ENCODE measurements at regions not wholly inside any gene's neighbourhood (a gene's known extent, or its start where the extent isn't known, plus 50 kb on each side); places are given as distances from the start of the nearest gene placed in this dataset.
A peak's percentile ranks its signal among the peaks of the same experiment; 100 is the strongest.

DNA sequence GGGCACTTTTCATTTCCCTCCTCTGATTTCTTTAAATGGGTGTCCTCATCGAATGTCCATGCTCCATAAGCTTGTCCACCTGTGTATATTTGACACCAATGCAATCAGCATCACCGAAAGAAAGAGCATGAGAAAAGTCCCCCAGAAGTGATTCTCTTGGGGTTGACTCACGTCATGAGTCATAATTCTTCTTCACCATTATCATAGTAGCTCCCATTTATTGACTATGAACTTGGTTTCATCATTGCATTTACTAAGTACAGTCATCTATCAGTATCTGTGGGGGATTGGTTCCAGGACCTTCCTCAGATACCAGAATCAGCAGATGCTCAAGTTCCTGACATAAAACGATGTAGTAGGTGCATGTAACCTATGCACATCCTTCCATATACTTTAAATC lies 372.5 kb upstream of the CFAP20DC start:
- FAIRE-seq = no peak
- TF ChIP-seq POLR2A (IDR thresholded peaks at IDR 0.05; ENCODE audit: low read depth, low read length) = no peak
- DNase-seq (ENCODE audit: insufficient read length) = no peak

DNA sequence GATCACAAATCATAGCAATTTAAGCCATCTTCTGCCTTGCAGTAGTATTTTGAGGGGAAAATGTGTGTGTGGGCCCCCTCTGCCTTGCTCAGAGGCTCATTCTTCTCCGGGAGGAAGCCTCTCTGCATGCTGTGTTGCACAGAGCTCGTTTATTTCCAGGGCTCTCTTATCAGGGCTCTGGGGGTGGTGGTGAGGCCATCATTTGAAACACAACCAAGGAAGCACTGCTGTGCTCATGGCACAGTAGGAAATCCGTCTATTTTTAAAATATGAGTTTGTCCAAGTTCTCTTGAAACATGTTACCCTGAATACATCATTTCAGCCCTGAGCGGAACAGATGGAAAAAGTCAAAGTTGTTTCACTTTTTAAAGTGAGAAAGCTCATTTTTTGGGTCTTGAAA lies 369.0 kb upstream of the CFAP20DC start:
- FAIRE-seq (no peak), DNase-seq (ENCODE audit: insufficient read length) (no peak)
- TF ChIP-seq POLR2AphosphoS5 (IDR thresholded peaks at IDR 0.05; ENCODE audit: low read depth, low read length) (no peak), TAF1 (IDR thresholded peaks at IDR 0.05; ENCODE audit: borderline replicate concordance, low read depth, low read length) (no peak), POLR2A (IDR thresholded peaks at IDR 0.05; ENCODE audit: low read depth, low read length) (no peak)

DNA sequence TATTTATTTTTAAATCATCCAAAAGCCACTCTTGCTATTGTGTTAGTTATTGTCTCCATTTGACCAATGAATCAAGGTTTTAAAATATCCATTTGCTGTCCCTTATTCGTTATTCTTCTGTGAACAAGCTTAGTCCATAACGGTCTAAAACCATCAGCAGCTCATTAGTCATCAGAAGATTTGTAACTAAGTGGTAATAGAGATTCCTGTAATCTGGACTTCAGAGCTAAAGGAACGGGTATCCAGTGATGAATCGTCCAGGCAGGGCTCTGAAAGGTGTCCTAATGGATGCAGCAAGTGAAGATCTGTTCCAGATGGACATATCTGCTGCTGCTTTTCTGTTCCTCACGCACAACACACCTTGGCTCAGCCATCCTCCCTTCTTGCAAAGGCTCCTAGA lies 362.7 kb upstream of the CFAP20DC start:
- no peak for FAIRE-seq
- TF ChIP-seq POLR2AphosphoS5 (IDR thresholded peaks at IDR 0.05; ENCODE audit: low read depth, low read length) = no peak
- no peak for TF ChIP-seq POLR2A (IDR thresholded peaks at IDR 0.05; ENCODE audit: low read depth, low read length)
- no peak for TF ChIP-seq TAF1 (IDR thresholded peaks at IDR 0.05; ENCODE audit: borderline replicate concordance, low read depth, low read length)
- no peak for DNase-seq (ENCODE audit: insufficient read length)

- FAIRE-seq (no peak), DNase-seq (ENCODE audit: insufficient read length) (no peak)
- no peak for TF ChIP-seq POLR2AphosphoS5 (IDR thresholded peaks at IDR 0.05; ENCODE audit: low read depth, low read length)
- TF ChIP-seq POLR2A (IDR thresholded peaks at IDR 0.05; ENCODE audit: low read depth, low read length) = no peak
- no peak for TF ChIP-seq TAF1 (IDR thresholded peaks at IDR 0.05; ENCODE audit: borderline replicate concordance, low read depth, low read length)
These were observed 361.9 kb upstream of the CFAP20DC start for GRCh38 chr3:59411694-59412093.

- DNase-seq (ENCODE audit: insufficient read length) (no peak), FAIRE-seq (no peak)
- no peak for TF ChIP-seq POLR2A (IDR thresholded peaks at IDR 0.05; ENCODE audit: low read depth, low read length)
- TF ChIP-seq POLR2AphosphoS5 (IDR thresholded peaks at IDR 0.05; ENCODE audit: low read depth, low read length) = no peak
- TF ChIP-seq TAF1 (IDR thresholded peaks at IDR 0.05; ENCODE audit: borderline replicate concordance, low read depth, low read length) = no peak
These were observed 361.4 kb upstream of the CFAP20DC start for GRCh38 chr3:59411186-59411585.

DNA sequence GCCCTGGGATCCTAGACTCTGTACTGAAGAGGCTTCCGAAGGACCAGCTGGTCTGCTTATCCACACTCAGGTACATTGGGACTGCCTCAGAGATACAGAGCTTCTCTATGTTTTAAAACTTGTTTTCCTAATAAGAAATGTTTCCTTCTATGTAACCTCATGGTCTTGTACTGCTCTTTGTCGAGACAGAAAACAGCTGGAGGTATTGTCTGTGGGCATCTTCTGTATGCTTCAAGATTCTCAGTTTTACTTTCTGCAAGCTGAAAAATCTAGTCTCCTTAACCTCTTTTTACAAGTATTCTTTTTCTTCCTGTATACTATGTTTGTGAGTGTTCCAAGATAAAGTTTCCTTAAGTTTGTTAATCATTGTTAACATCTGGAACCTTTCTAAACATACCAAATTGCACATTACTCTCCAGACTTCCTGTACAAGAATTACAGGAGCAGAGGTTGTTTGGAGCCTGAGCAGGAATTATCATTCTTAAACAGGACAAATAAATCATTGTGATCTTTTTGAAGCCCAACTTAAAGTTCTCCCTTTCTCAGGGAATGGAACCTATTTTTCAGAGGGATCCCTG lies 358.3 kb upstream of the CFAP20DC start:
- TF ChIP-seq POLR2A (IDR thresholded peaks at IDR 0.05; ENCODE audit: low read depth, low read length) = no peak
- TF ChIP-seq POLR2AphosphoS5 (IDR thresholded peaks at IDR 0.05; ENCODE audit: low read depth, low read length) = no peak
- TF ChIP-seq TAF1 (IDR thresholded peaks at IDR 0.05; ENCODE audit: borderline replicate concordance, low read depth, low read length) = no peak
- DNase-seq (ENCODE audit: insufficient read length) = no peak
- FAIRE-seq = no peak

- DNase-seq (ENCODE audit: insufficient read length) (no peak), FAIRE-seq (peak; percentile 42)
- TF ChIP-seq POLR2A (IDR thresholded peaks at IDR 0.05; ENCODE audit: low read depth, low read length) (no peak), TAF1 (IDR thresholded peaks at IDR 0.05; ENCODE audit: borderline replicate concordance, low read depth, low read length) (no peak), POLR2AphosphoS5 (IDR thresholded peaks at IDR 0.05; ENCODE audit: low read depth, low read length) (no peak)
These were observed 357.6 kb upstream of the CFAP20DC start for GRCh38 chr3:59407425-59407824.

- no peak for DNase-seq (ENCODE audit: insufficient read length)
- no peak for TF ChIP-seq POLR2AphosphoS5 (IDR thresholded peaks at IDR 0.05; ENCODE audit: low read depth, low read length)
- TF ChIP-seq TAF1 (IDR thresholded peaks at IDR 0.05; ENCODE audit: borderline replicate concordance, low read depth, low read length) = no peak
- no peak for TF ChIP-seq POLR2A (IDR thresholded peaks at IDR 0.05; ENCODE audit: low read depth, low read length)
- FAIRE-seq = peak; percentile 44
These were observed 357.1 kb upstream of the CFAP20DC start for GRCh38 chr3:59406943-59407342.

DNA sequence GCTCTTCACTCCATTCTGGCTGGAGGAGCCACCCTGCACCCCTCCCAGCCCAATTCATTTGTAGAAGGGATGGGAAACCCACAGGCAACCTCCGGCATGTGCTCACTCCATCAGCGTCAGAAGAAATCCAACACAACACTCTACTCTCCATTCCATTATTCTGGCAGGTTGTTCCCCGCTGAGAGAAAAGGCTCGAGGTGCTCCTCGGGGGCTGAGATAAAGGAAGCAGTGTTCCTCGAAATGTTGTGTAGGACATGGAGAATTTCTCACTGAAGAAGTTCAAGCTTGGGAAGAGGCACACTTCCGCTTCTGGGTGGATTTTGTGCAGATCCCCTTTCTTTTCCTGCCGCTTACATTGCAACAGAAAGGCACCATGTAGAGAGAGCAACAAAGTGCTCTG lies 355.0 kb upstream of the CFAP20DC start:
- TF ChIP-seq POLR2AphosphoS5 (IDR thresholded peaks at IDR 0.05; ENCODE audit: low read depth, low read length) (no peak), POLR2A (IDR thresholded peaks at IDR 0.05; ENCODE audit: low read depth, low read length) (no peak), TAF1 (IDR thresholded peaks at IDR 0.05; ENCODE audit: borderline replicate concordance, low read depth, low read length) (no peak)
- no peak for FAIRE-seq

GRCh38 chr3:59404064-59404463 lies 354.2 kb upstream of the CFAP20DC start:
- no peak for DNase-seq (ENCODE audit: insufficient read length)
- FAIRE-seq = no peak
- TF ChIP-seq POLR2A (IDR thresholded peaks at IDR 0.05; ENCODE audit: low read depth, low read length) (no peak), POLR2AphosphoS5 (IDR thresholded peaks at IDR 0.05; ENCODE audit: low read depth, low read length) (no peak), TAF1 (IDR thresholded peaks at IDR 0.05; ENCODE audit: borderline replicate concordance, low read depth, low read length) (no peak)

More for the DNA sequence above, 355.0 kb upstream of the CFAP20DC start:
- no peak for DNase-seq (ENCODE audit: insufficient read length)

- TF ChIP-seq POLR2A (IDR thresholded peaks at IDR 0.05; ENCODE audit: low read depth, low read length) (no peak), TAF1 (IDR thresholded peaks at IDR 0.05; ENCODE audit: borderline replicate concordance, low read depth, low read length) (no peak), POLR2AphosphoS5 (IDR thresholded peaks at IDR 0.05; ENCODE audit: low read depth, low read length) (no peak)
- FAIRE-seq = no peak
- no peak for DNase-seq (ENCODE audit: insufficient read length)
These were observed 352.1 kb upstream of the CFAP20DC start for GRCh38 chr3:59401924-59402323.

GRCh38 chr3:59392116-59392515 lies 342.3 kb upstream of the CFAP20DC start:
- no peak for DNase-seq (ENCODE audit: insufficient read length)
- TF ChIP-seq POLR2AphosphoS5 (IDR thresholded peaks at IDR 0.05; ENCODE audit: low read depth, low read length) = no peak
- no peak for TF ChIP-seq TAF1 (IDR thresholded peaks at IDR 0.05; ENCODE audit: borderline replicate concordance, low read depth, low read length)
- no peak for TF ChIP-seq POLR2A (IDR thresholded peaks at IDR 0.05; ENCODE audit: low read depth, low read length)
- no peak for FAIRE-seq

DNA sequence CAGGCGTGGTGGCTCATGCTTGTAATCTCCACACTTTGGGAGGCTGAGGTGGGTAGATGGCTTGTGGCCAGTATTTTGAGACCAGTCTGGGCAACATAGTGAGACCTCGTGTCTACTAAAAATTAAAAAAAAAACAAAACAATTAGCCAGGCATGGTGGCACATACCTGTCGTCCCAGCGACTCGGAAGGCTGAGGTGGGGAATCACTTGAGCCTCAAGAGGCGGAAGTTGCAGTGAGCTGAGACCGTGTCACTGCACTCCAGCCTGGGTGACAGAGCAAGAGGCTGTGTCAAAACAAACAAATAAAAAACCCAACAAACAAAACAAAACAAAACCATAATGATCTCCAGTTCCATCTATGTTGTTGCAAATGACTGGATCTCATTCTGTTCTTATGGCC lies 341.3 kb upstream of the CFAP20DC start:
- no peak for TF ChIP-seq TAF1 (IDR thresholded peaks at IDR 0.05; ENCODE audit: borderline replicate concordance, low read depth, low read length)
- TF ChIP-seq POLR2A (IDR thresholded peaks at IDR 0.05; ENCODE audit: low read depth, low read length) = no peak
- TF ChIP-seq POLR2AphosphoS5 (IDR thresholded peaks at IDR 0.05; ENCODE audit: low read depth, low read length) = no peak
- DNase-seq (ENCODE audit: insufficient read length) (no peak), FAIRE-seq (no peak)

Data from GM12892 (cell line).